Breast epithelium (tissue), 3 donors: ENCODE measurements at regions not wholly inside any gene's neighbourhood (a gene's known extent, or its start where the extent isn't known, plus 50 kb on each side); places are given as distances from the start of the nearest gene placed in this dataset.

Experiments used
- CTCF ChIP-seq, 3 donors: fragments of 450-650 bp; IDR thresholded peaks; one replicate each; pipeline ENCODE4 v1.5.1; 2016 to 2017; ENCODE audit warnings: antibody characterized with exemption in 3 of 3, mild to moderate bottlenecking in 3 of 3, moderate library complexity in 3 of 3
- POLR2A ChIP-seq: fragments of 450-650 bp; IDR thresholded peaks from one replicate; pipeline ENCODE4 v1.6.1; 2016; ENCODE audit warnings: antibody characterized with exemption, mild to moderate bottlenecking, moderate library complexity
- POLR2AphosphoS5 ChIP-seq, 3 donors: sonication (generic); formaldehyde crosslinking; IDR thresholded peaks; one replicate each; pipeline ENCODE4 v1.6.1; 2017; ENCODE audit warnings: antibody characterized with exemption in 3 of 3

GRCh38 chr3:78390221-78390620 is 1350.3 kb downstream of the ROBO2 start:
- TF ChIP-seq POLR2AphosphoS5 (IDR thresholded peaks at IDR 0.05): no peak
- TF ChIP-seq CTCF (IDR thresholded peaks at IDR 0.05): no peak
- TF ChIP-seq POLR2A: no peak
